OCI-LY7 (cell line): ENCODE measurements at regions not wholly inside any gene's neighbourhood (a gene's known extent, or its start where the extent isn't known, plus 50 kb on each side); places are given as distances from the start of the nearest gene placed in this dataset.

Source experiments
- BruUV-seq: library from RNA; stranded (reverse); fragments of 400-500 nt; replicated peaks from 2 replicates; lab custom pipeline; 2021; lab: Mats Ljungman, UMichigan
- CTCF ChIA-PET: fragments of 300-600 bp; sonication (Branson Sonifier 250); formaldehyde crosslinking; loops from one replicate; lab custom pipeline; 2022; ENCODE audit warnings: antibody characterized with exemption; ENCODE audit not compliant: unreplicated experiment; lab: Charles Lee
- POLR2A ChIA-PET: fragments of 300-600 bp; sonication (Branson Sonifier 250); formaldehyde crosslinking; loops from one replicate; lab custom pipeline; 2022; ENCODE audit warnings: antibody characterized with exemption; lab: Charles Lee
- DNase-seq: peaks from one replicate; pipeline ENCODE4 v3.0.0-alpha.2; 2015; ENCODE audit warnings: low spot score
- H2AFZ ChIP-seq: fragments of 200-600 bp; sonication (generic), shearing (Covaris generic); 2 replicates; pipeline ENCODE4 v1.6.1; 2014; ENCODE audit warnings: mild to moderate bottlenecking, antibody characterized with exemption, low read length, moderate library complexity
- H3K27ac ChIP-seq: fragments of 200-600 bp; sonication (generic); 2 replicates; pipeline ENCODE4 v1.5.1; 2014; ENCODE audit warnings: mixed run types, low read depth, mild to moderate bottlenecking, moderate library complexity, low read length, inconsistent platforms; ENCODE audit not compliant: poor library complexity, severe bottlenecking
- H3K36me3 ChIP-seq: fragments of 200-600 bp; sonication (generic); 2 replicates; pipeline ENCODE4 v1.6.1; 2014; ENCODE audit warnings: mild to moderate bottlenecking, antibody characterized with exemption, low read length, moderate library complexity, mixed read lengths; ENCODE audit not compliant: insufficient read depth
- H3K4me1 ChIP-seq: fragments of 200-600 bp; sonication (generic); 2 replicates; pipeline ENCODE4 v1.5.1; 2014; ENCODE audit warnings: mild to moderate bottlenecking, low read length; ENCODE audit not compliant: insufficient read depth, poor library complexity, severe bottlenecking
- H3K4me2 ChIP-seq: fragments of 200-600 bp; sonication (generic); 2 replicates; pipeline ENCODE4 v1.6.1; 2014; ENCODE audit warnings: mild to moderate bottlenecking, low read length
- H3K4me3 ChIP-seq: fragments of 200-600 bp; sonication (generic); 2 replicates; pipeline ENCODE4 v1.5.1; 2014; ENCODE audit warnings: mild to moderate bottlenecking, low read depth, low read length; ENCODE audit not compliant: poor library complexity, severe bottlenecking
- H3K79me2 ChIP-seq: fragments of 200-600 bp; sonication (generic); 2 replicates; pipeline ENCODE4 v1.6.1; 2016; ENCODE audit warnings: low read depth, mild to moderate bottlenecking, low read length, moderate library complexity, mixed read lengths; ENCODE audit not compliant: insufficient read depth
- H3K9me2 ChIP-seq: fragments of 200-600 bp; sonication (generic); 2 replicates; pipeline ENCODE4 v1.6.1; 2016; ENCODE audit warnings: mild to moderate bottlenecking, low read length, mixed read lengths; ENCODE audit not compliant: insufficient read depth
- H3K9me3 ChIP-seq: fragments of 200-600 bp; sonication (generic); 2 replicates; pipeline ENCODE4 v1.6.1; 2014; ENCODE audit warnings: mild to moderate bottlenecking, mixed run types, low read length, mixed read lengths
- H4K20me1 ChIP-seq: fragments of 200-600 bp; sonication (generic); 2 replicates; pipeline ENCODE4 v1.6.1; 2014; ENCODE audit warnings: mild to moderate bottlenecking, antibody characterized with exemption, low read length, moderate library complexity, mixed read lengths; ENCODE audit not compliant: insufficient read depth
- CTCF ChIP-seq: fragments of 200-600 bp; sonication (generic); conservative IDR thresholded peaks from 2 replicates; pipeline ENCODE4 v1.5.1; 2014; ENCODE audit warnings: mild to moderate bottlenecking, antibody characterized with exemption, low read length, moderate library complexity, mixed read lengths
- EZH2phosphoT487 ChIP-seq: fragments of 200-600 bp; sonication (generic); IDR thresholded peaks from 2 replicates; pipeline ENCODE4 v1.6.1; 2018; ENCODE audit warnings: low read depth, borderline replicate concordance, mild to moderate bottlenecking, mixed run types, antibody characterized with exemption, low read length, moderate library complexity, mixed read lengths
- intact Hi-C: fragments of 100-400 bp; cut with micrococcal nuclease; formaldehyde crosslinking; loops from one replicate; pipeline ENCODE4 v1.10.0; 2022; ENCODE audit not compliant: unreplicated experiment

- TF ChIP-seq CTCF = no peak
- TF ChIP-seq EZH2phosphoT487 = no peak
- H4K20me1 ChIP-seq = no peaks in the 10 kb centered on the region
- no peak for DNase-seq
- H3K27ac ChIP-seq = no peak overlapping the region
- no peaks in the 10 kb centered on the region for H3K36me3 ChIP-seq
- no peak overlapping the region for H3K4me2 ChIP-seq
- intact Hi-C loops = no loop called here
- ChIA-PET CTCF (no interaction called here), POLR2A (interaction anchor here (0.5 kb wide), 1 partner anchor 387 kb away, joined by 4 read pairs; no protein-coding TSS in a partner anchor)
- H2AFZ ChIP-seq = no peak overlapping the region
- no peaks in the 10 kb centered on the region for H3K9me3 ChIP-seq
- H3K9me2 ChIP-seq = no peaks in the 10 kb centered on the region
- BruUV-seq = no TSS peak
- H3K4me3 ChIP-seq = no peak overlapping the region
- no peaks in the 10 kb centered on the region for H3K4me1 ChIP-seq
- H3K79me2 ChIP-seq = no peaks in the 10 kb centered on the region
Measured at GRCh38 chrX:22445880-22446279, 173.2 kb downstream of the CBLL2 start.

- POLR2A ChIA-PET = no interaction called here
- Histone ChIP-seq H3K4me1 (no peaks in the 10 kb centered on the region), H3K27ac (no peak overlapping the region), H3K79me2 (no peaks in the 10 kb centered on the region), H3K4me2 (no peak overlapping the region), H4K20me1 (no peaks in the 10 kb centered on the region), H3K9me3 (no peaks in the 10 kb centered on the region), H3K36me3 (no peaks in the 10 kb centered on the region), H3K9me2 (no peaks in the 10 kb centered on the region), H2AFZ (no peak overlapping the region), H3K4me3 (no peak overlapping the region)
- TF ChIP-seq EZH2phosphoT487 (no peak), CTCF (no peak)
- intact Hi-C loops = no loop called here
- no peak for DNase-seq
- BruUV-seq = no TSS peak
- CTCF ChIA-PET = no interaction called here
Measured at GRCh38 chrX:22462959-22463358, 190.2 kb downstream of the CBLL2 start.

GRCh38 chrX:22467571-22467970, 194.9 kb downstream of the CBLL2 start:
- BruUV-seq = no TSS peak
- no peak for DNase-seq
- ChIA-PET CTCF (no interaction called here), POLR2A (no interaction called here)
- H3K79me2 ChIP-seq = no peaks in the 10 kb centered on the region
- H4K20me1 ChIP-seq = no peaks in the 10 kb centered on the region
- no peaks in the 10 kb centered on the region for H3K36me3 ChIP-seq
- TF ChIP-seq EZH2phosphoT487 (no peak), CTCF (no peak)
- no peaks in the 10 kb centered on the region for H3K4me1 ChIP-seq
- H3K9me3 ChIP-seq = no peaks in the 10 kb centered on the region
- H3K9me2 ChIP-seq = no peaks in the 10 kb centered on the region
- no peak overlapping the region for H3K27ac ChIP-seq
- H3K4me2 ChIP-seq = no peak overlapping the region
- intact Hi-C loops = no loop called here
- no peak overlapping the region for H3K4me3 ChIP-seq
- no peak overlapping the region for H2AFZ ChIP-seq
